Osteocyte (in vitro differentiated cells): ENCODE measurements at regions not wholly inside any gene's neighbourhood (a gene's known extent, or its start where the extent isn't known, plus 50 kb on each side); places are given as distances from the start of the nearest gene placed in this dataset.
"Not testable (repeated sequence)": the region's sequence is repeated elsewhere in the genome, so short reads cannot be mapped to it uniquely, and the experiment has no call there.

ENCODE experiments used
- DNase-seq: peaks from one replicate; pipeline ENCODE4 v3.0.0; 2021; ENCODE audit warnings: mixed read lengths; ENCODE audit not compliant: unreplicated experiment; ENCODE audit errors: extremely low spot score
- H3K27ac Mint-ChIP-seq: one replicate; pipeline ENCODE4 v1.8.0; 2021; ENCODE audit warnings: mild to moderate bottlenecking, mixed read lengths; ENCODE audit not compliant: unreplicated experiment
- H3K27me3 Mint-ChIP-seq: one replicate; pipeline ENCODE4 v1.8.0; 2021; ENCODE audit warnings: mixed read lengths; ENCODE audit not compliant: unreplicated experiment
- H3K36me3 Mint-ChIP-seq: one replicate; pipeline ENCODE4 v1.8.0; 2021; ENCODE audit warnings: mixed read lengths; ENCODE audit not compliant: unreplicated experiment
- H3K4me1 Mint-ChIP-seq: one replicate; pipeline ENCODE4 v1.8.0; 2021; ENCODE audit warnings: mixed read lengths; ENCODE audit not compliant: unreplicated experiment
- H3K4me3 Mint-ChIP-seq: one replicate; pipeline ENCODE4 v1.8.0; 2021; ENCODE audit warnings: mild to moderate bottlenecking, moderate library complexity, mixed read lengths; ENCODE audit not compliant: unreplicated experiment
- H3K9me3 Mint-ChIP-seq: one replicate; pipeline ENCODE4 v1.8.0; 2021; ENCODE audit warnings: mixed read lengths; ENCODE audit not compliant: unreplicated experiment

DNA sequence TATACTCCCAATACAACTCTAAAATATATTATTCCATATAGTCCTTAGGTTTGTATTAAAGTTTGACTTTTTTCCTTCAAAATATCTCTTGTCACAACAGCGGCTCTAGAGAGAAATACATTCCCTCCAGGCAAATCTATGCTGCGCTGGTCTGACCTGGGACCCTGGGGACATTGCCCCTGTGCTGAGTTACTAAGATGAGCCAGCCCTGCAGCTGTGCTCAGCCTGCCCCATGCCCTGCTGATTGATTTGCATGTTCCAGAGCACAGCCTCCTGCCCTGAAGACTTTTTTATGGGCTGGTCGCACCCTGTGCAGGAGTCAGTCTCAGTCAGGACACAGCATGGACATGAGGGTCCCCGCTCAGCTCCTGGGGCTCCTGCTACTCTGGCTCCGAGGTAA is 1170.7 kb downstream of the RPIA start:
- H3K9me3 Mint-ChIP-seq, DNase-seq, H3K27me3 Mint-ChIP-seq, H3K4me3 Mint-ChIP-seq, H3K36me3 Mint-ChIP-seq, H3K27ac Mint-ChIP-seq, H3K4me1 Mint-ChIP-seq: not testable (repeated sequence)

DNA sequence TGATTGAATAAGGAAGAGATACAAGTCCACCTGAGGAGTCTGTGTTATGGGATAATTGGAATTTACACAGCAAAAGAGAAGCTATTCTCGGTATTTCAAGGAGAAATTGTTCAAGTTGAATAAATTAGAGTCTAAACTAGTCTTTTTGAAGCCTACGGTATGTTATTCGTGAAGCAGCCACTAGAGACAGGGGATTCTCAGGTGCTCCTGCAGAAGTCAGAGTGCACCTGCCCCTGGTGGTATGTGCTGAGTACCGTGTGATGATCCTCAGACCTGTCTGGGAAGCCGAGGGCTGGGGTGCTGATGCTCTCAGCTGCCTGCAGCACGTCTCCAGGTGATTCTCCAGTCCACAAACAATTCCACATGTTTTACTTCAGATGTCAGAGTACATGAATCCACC is 1171.7 kb downstream of the RPIA start:
- H3K36me3 Mint-ChIP-seq, H3K27me3 Mint-ChIP-seq, DNase-seq, H3K9me3 Mint-ChIP-seq, H3K27ac Mint-ChIP-seq, H3K4me3 Mint-ChIP-seq, H3K4me1 Mint-ChIP-seq: not testable (repeated sequence)

DNA sequence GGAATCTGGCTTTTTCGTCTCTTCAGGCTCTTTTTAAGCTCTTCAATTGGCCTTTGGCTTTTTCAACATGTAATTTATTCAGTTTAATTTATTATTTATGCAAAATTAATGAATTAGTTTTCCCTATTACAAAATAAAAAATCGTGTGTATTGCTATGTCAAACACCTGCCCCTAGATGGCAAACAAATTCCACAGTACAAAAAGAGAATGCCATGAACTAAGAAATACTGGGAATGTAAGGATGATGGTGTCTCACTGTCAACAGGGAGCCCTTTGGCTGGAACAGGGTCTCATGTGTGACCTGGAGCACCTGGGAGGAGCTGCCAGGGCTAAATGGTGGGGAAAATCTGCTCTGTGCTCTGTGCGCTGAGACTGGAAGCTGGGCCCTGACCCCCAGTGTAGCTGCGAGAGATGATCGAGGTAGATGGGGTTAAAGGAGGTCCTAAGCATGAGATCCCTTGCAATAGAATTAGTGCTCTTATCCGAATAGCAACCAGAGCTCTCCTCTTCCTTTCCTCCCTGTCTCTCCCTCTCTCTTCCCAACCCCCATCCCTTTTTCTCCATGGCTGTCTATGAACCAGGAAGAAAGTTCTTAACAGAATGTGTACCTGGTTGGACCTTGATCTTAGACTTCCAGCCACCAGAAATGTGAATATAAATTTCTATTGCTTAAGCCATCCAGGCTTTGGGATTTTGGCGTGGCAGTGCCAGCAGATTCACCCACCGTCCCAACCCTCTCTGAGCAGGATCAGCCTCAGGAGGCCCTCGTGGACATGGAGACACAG is 1183.5 kb downstream of the RPIA start:
- not testable (repeated sequence) for H3K4me1 Mint-ChIP-seq, H3K36me3 Mint-ChIP-seq, H3K9me3 Mint-ChIP-seq, H3K27ac Mint-ChIP-seq, H3K4me3 Mint-ChIP-seq, DNase-seq, H3K27me3 Mint-ChIP-seq

DNA sequence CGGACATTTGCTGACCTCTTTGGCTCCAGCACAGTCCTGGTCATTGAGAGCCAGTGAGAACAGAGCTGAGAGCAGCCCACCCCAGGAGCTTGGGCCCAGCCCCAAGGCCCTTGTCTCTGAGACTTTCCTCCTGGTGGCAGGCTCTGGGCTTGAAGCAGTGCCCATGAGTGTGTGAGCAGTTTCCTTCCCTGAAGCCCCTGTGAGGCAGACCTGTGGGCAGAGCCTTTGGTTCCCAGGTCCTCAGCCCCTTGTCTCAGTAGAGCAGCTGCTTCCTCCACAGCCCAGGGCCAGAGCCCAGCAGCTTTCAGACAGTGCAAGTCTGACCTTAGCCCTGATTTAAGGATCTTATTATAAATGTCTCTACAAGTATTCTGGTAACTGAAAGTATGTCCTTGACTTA is 1185.0 kb downstream of the RPIA start:
- not testable (repeated sequence) for H3K36me3 Mint-ChIP-seq, H3K4me3 Mint-ChIP-seq, H3K27me3 Mint-ChIP-seq, H3K4me1 Mint-ChIP-seq, H3K9me3 Mint-ChIP-seq, H3K27ac Mint-ChIP-seq, DNase-seq

DNA sequence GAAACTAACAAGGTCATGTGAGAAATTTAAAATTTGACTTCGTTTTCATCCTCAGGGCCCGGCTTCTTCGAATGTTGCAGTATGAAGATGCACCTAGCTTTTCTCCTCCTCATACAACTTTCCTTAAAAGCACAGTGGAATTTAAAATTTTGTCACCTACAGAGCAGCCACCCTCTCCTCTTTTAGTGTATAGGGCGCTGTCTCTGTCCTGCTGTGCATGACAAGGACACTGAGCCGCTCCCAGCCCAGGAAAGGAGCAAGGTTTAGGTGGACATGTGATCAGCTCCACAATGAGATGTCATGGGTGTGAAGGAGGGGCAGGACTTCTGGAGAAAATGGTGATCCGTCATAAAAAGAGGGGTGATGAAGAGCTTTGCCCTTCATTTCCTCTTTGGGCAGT is 1185.4 kb downstream of the RPIA start:
- not testable (repeated sequence) for H3K4me3 Mint-ChIP-seq, H3K4me1 Mint-ChIP-seq, H3K27ac Mint-ChIP-seq, H3K27me3 Mint-ChIP-seq, H3K36me3 Mint-ChIP-seq, DNase-seq, H3K9me3 Mint-ChIP-seq

DNA sequence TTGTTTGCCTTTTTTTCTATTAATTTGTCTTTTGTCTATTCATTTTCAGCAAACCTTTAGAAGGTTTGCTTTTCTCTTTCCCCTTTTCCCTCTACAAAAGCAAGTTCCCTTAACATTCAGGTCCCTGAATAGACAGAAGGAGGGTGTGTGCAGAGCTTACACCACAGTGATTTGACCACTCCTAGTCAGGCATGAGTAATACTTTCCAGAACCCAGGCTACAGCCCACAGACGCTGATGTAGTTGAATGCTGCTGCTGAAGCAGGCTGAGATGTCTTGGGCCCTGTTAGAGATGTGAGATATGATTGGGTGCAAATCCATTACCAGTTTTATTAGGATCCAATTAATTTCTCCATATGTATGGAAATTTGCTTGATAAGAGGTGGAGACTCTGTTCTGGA is 1191.4 kb downstream of the RPIA start:
- not testable (repeated sequence) for H3K4me3 Mint-ChIP-seq, H3K9me3 Mint-ChIP-seq, H3K27me3 Mint-ChIP-seq, H3K27ac Mint-ChIP-seq, H3K36me3 Mint-ChIP-seq, DNase-seq, H3K4me1 Mint-ChIP-seq

DNA sequence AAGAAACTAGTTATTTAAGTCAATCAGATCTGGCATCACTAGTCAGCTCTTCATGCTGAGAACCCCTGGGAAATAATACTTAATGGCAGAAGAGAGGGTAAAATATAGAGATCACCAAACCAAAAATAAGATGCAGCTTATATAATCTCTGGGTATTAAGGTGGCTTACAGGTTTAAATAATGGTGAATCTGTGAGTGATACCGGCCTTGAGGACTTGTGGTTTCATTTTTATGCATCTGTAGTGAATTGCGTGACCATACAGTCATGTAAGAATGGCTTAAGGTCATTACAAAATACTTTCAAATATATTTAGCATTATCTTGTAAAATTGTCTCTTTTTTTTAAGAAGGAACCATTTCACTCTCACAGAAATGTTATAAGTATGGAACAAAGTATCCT is 1192.2 kb downstream of the RPIA start:
- not testable (repeated sequence) for H3K27ac Mint-ChIP-seq, DNase-seq, H3K27me3 Mint-ChIP-seq, H3K4me1 Mint-ChIP-seq, H3K36me3 Mint-ChIP-seq, H3K9me3 Mint-ChIP-seq, H3K4me3 Mint-ChIP-seq

DNA sequence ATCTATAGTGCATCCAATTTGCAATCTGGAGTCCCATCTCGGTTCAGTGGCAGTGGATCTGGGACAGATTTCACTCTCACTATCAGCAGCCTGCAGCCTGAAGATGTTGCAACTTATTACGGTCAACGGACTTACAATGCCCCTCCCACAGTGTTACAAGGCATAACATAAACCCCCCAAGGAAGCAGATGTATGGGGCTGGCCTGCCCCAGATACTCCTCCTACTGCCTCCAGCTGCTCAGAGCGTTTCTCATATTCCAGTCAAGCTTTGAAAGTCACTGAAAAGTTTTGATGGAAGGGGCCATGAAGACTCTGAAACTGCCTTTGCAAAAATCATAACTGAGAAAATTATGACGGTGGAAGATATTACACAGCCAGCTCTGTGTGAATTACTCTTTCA is 1193.6 kb downstream of the RPIA start:
- not testable (repeated sequence) for H3K27me3 Mint-ChIP-seq, H3K4me3 Mint-ChIP-seq, H3K36me3 Mint-ChIP-seq, DNase-seq, H3K27ac Mint-ChIP-seq, H3K4me1 Mint-ChIP-seq, H3K9me3 Mint-ChIP-seq

DNA sequence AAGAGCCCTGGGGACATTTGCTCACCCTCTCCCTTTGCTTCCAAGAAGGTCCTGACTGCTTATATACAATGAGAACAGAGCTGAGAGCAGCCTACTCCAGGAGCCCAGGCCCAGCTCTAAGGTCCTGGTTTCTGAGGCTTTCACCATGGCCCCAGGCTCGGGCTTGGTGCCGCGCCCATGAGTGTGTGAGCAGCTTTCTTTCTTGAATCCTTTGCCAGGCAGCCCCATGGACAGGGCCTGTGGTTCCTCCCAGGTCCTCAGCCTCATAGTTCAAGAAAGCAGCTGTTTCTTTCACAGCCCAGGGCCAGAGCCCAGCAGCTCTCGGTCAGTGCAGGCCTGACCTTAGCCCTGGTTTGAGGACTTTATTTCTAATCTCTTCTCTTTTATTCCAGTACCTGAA is 1197.2 kb downstream of the RPIA start:
- not testable (repeated sequence) for H3K9me3 Mint-ChIP-seq, DNase-seq, H3K27me3 Mint-ChIP-seq, H3K27ac Mint-ChIP-seq, H3K36me3 Mint-ChIP-seq, H3K4me3 Mint-ChIP-seq, H3K4me1 Mint-ChIP-seq

DNA sequence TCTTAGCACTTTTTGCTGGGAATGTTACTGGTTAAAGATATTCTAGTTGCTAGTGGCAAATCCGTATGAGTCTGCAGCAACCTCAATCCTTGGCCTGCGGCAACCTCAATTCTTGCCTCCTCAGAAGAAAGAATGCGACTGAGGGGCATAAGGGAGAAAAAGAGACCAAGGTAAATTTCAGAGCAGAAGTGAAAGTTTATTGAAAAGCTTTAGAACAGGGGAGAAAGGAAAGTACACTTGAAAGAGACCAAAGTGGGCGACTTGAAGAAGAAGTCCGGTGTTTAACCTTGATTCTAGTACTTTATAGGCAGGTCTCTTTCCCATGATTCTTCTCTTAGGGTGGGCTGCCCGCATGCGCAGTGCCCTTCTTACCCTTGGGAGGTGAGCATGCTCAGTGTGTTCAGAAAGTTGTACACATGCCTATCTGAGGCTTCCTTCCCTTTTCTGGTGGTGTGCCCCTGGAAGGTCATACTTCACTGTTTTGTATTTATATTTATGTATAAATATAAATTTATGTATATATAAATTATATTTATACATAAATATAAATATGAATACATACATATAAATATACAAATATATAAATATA is 1198.8 kb downstream of the RPIA start:
- H3K27ac Mint-ChIP-seq, DNase-seq, H3K27me3 Mint-ChIP-seq, H3K36me3 Mint-ChIP-seq, H3K4me1 Mint-ChIP-seq, H3K4me3 Mint-ChIP-seq, H3K9me3 Mint-ChIP-seq: not testable (repeated sequence)

DNA sequence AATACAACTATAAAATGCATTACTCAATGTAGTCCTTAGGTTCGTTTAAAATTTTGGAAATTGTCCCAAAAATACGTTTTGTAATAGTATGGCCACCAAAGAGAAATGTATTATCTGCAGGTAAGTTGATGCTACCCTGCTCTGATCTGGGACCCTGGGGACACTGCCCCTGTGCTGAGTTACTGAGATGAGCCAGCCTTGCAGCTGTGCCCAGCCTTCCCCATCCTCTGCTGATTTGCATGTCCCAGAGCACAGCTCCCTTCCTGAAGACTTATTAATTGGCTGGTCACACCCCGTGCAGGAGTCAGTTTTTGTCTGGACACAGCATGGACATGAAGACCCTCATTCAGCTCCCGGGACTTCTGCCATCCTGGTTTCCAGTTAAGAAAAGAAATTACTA is 1203.5 kb downstream of the RPIA start:
- not testable (repeated sequence) for H3K9me3 Mint-ChIP-seq, H3K4me1 Mint-ChIP-seq, H3K27me3 Mint-ChIP-seq, H3K27ac Mint-ChIP-seq, H3K36me3 Mint-ChIP-seq, H3K4me3 Mint-ChIP-seq, DNase-seq

DNA sequence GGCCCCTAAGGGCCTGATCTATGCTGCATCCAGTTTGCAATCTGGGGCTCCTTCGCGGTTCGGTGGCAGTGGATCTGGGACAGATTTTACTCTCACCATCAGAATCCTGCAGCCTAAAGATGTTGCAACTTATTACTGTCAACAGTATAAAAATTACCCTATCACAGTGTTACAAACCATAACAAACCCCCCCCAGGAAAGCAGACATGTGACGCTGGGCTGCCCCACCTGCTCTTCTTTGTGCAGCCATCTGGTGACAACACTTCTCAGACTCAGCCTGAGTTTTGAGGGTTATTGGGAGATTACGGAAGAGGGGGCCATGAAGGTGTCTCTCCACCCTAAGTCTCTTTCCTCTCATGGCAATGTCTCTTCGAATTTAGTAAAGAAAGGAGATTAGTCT is 1204.2 kb downstream of the RPIA start:
- H3K36me3 Mint-ChIP-seq, H3K27me3 Mint-ChIP-seq, H3K4me1 Mint-ChIP-seq, H3K9me3 Mint-ChIP-seq, H3K4me3 Mint-ChIP-seq, DNase-seq, H3K27ac Mint-ChIP-seq: not testable (repeated sequence)
